SK-N-SH (cell line): ENCODE measurements at regions not wholly inside any gene's neighbourhood (a gene's known extent, or its start where the extent isn't known, plus 50 kb on each side); places are given as distances from the start of the nearest gene placed in this dataset.

Experiments used
- CTCF ChIA-PET: fragments of 300-600, 350-600 bp; formaldehyde crosslinking; extraction: SDS; loops from one replicate; lab custom pipeline; 2021; lab: Yijun Ruan, JAX
- POLR2A ChIA-PET: fragments of 350-600 bp; sonication (Branson Sonifier 250); formaldehyde crosslinking; extraction: SDS; loops from one replicate; lab custom pipeline; 2020; ENCODE audit warnings: antibody characterized with exemption, inconsistent platforms; lab: Yijun Ruan, JAX
- DNase-seq: peaks from one replicate; pipeline ENCODE4 v3.0.0; 2012
- H2AFZ ChIP-seq: fragments of 200-600 bp; sonication (generic); 2 replicates; pipeline ENCODE4 v1.8.1; 2016; ENCODE audit warnings: antibody characterized with exemption, mild to moderate bottlenecking, low read depth
- H3F3A ChIP-seq: fragments of 200-600 bp; sonication (generic); replicated peaks from 2 replicates; pipeline ENCODE3; 2016; ENCODE audit warnings: antibody characterized with exemption, mild to moderate bottlenecking; ENCODE audit not compliant: insufficient read depth
- H3K27ac ChIP-seq, 2 experiments: fragments of 200-500 bp in 1 of 2; fragments of 200-600 bp in 1 of 2; sonication (Bioruptor generic) in 1 of 2; sonication (generic), shearing (Covaris generic) in 1 of 2; 2 replicates each; pipeline versions ENCODE4 v1.5.1 to v1.6.1; 2014 to 2016; ENCODE audit warnings: low read depth in 2 of 2, inconsistent platforms in 1 of 2, low read length in 1 of 2, mild to moderate bottlenecking in 1 of 2, mixed read lengths in 1 of 2
- H3K27me3 ChIP-seq: fragments of 200-600 bp; sonication (generic), shearing (Covaris generic); 2 replicates; pipeline ENCODE4 v1.6.1; 2016; ENCODE audit warnings: mixed run types; ENCODE audit not compliant: insufficient read depth
- H3K36me3 ChIP-seq, 2 experiments: fragments of 200-500 bp in 1 of 2; fragments of 200-600 bp in 1 of 2; sonication (Bioruptor generic) in 1 of 2; sonication (generic) in 1 of 2; replicated peaks in 1 of 2; 2 replicates each; pipeline versions ENCODE3 to v1.5.1; 2014 to 2016; ENCODE audit warnings: low read length in 1 of 2, mild to moderate bottlenecking in 1 of 2; ENCODE audit not compliant: insufficient read depth in 2 of 2, control insufficient read depth in 1 of 2
- H3K4me1 ChIP-seq, 2 experiments: fragments of 200-500 bp in 1 of 2; fragments of 200-600 bp in 1 of 2; sonication (Bioruptor generic) in 1 of 2; sonication (generic), shearing (Covaris generic) in 1 of 2; 2 replicates each; pipeline versions ENCODE4 v1.5.1 to v1.6.1; 2014 to 2016; ENCODE audit warnings: low read depth in 1 of 2, low read length in 1 of 2, mixed run types in 1 of 2; ENCODE audit not compliant: insufficient read depth in 2 of 2, control insufficient read depth in 1 of 2
- H3K4me2 ChIP-seq: fragments of 200-600 bp; sonication (generic), shearing (Covaris generic); 2 replicates; pipeline ENCODE4 v1.6.1; 2017; ENCODE audit warnings: mixed run types
- H3K4me3 ChIP-seq, 2 experiments: fragments of 200-500 bp in 1 of 2; fragments of 200-600 bp in 1 of 2; sonication (Bioruptor generic) in 1 of 2; sonication (generic), shearing (Covaris generic) in 1 of 2; 2 replicates each; pipeline versions ENCODE4 v1.5.1 to v1.8.1; 2014 to 2016; ENCODE audit warnings: low read depth in 2 of 2, inconsistent platforms in 1 of 2, low read length in 1 of 2, mild to moderate bottlenecking in 1 of 2, mixed read lengths in 1 of 2, moderate library complexity in 1 of 2
- H3K79me2 ChIP-seq: fragments of 200-600 bp; sonication (generic); 2 replicates; pipeline ENCODE4 v1.8.1; 2017; ENCODE audit warnings: mild to moderate bottlenecking; ENCODE audit not compliant: insufficient read depth
- H3K9ac ChIP-seq: fragments of 200-600 bp; sonication (generic); 2 replicates; pipeline ENCODE4 v1.6.1; 2017; ENCODE audit warnings: mixed run types
- H3K9me2 ChIP-seq: fragments of 200-600 bp; sonication (generic); 2 replicates; pipeline ENCODE4 v1.6.1; 2017; ENCODE audit warnings: mixed run types
- H3K9me3 ChIP-seq: fragments of 200-600 bp; sonication (generic); 2 replicates; pipeline ENCODE4 v1.6.1; 2017; ENCODE audit warnings: mixed run types, mild to moderate bottlenecking, moderate library complexity
- H4K20me1 ChIP-seq: fragments of 200-600 bp; sonication (generic); 2 replicates; pipeline ENCODE4 v1.6.1; 2017; ENCODE audit warnings: mild to moderate bottlenecking, mixed run types; ENCODE audit not compliant: insufficient read depth
- CHD2 ChIP-seq: fragments of 150-350 bp; IDR thresholded peaks from 2 replicates; pipeline ENCODE4 v1.6.1; 2018; ENCODE audit warnings: low read length; ENCODE audit not compliant: partially characterized antibody
- EP300 ChIP-seq, 2 experiments: IDR thresholded peaks; 2 replicates each; pipeline versions ENCODE4 v1.4.0 to v1.6.1; 2012; ENCODE audit warnings: borderline replicate concordance in 1 of 2, low read depth in 1 of 2, low read length in 1 of 2
- EZH2phosphoT487 ChIP-seq: fragments of 200-600 bp; sonication (generic); IDR thresholded peaks from 2 replicates; pipeline ENCODE4 v1.6.1; 2017; ENCODE audit warnings: low read depth, mixed run types, mild to moderate bottlenecking, antibody characterized with exemption, moderate library complexity, borderline replicate concordance
- FOSL2 ChIP-seq: IDR thresholded peaks from 2 replicates; pipeline ENCODE4 v1.4.0; 2012; ENCODE audit warnings: low read depth, mild to moderate bottlenecking, moderate library complexity, borderline replicate concordance
- FOXJ3 ChIP-seq: sonication (generic); formaldehyde crosslinking; IDR thresholded peaks from 2 replicates; pipeline ENCODE4 v1.5.1; 2020; ENCODE audit warnings: mild to moderate bottlenecking, missing genetic modification reagents
- FOXM1 ChIP-seq: IDR thresholded peaks from 2 replicates; pipeline ENCODE4 v1.4.0; 2012; ENCODE audit warnings: low read depth, mild to moderate bottlenecking
- GATA2 ChIP-seq: sonication (generic); formaldehyde crosslinking; IDR thresholded peaks from 2 replicates; pipeline ENCODE4 v1.5.0; 2020; ENCODE audit warnings: mild to moderate bottlenecking, missing genetic modification reagents
- JUND ChIP-seq: IDR thresholded peaks from 2 replicates; pipeline ENCODE4 v1.4.0; 2012
- MEF2A ChIP-seq: IDR thresholded peaks from 2 replicates; pipeline ENCODE4 v1.4.0; 2012; ENCODE audit warnings: low read depth, borderline replicate concordance
- MXI1 ChIP-seq: IDR thresholded peaks from 2 replicates; pipeline ENCODE4 v1.6.1; 2012; ENCODE audit warnings: mild to moderate bottlenecking, low read depth, low read length, improper control_type of control experiment
- RAD21 ChIP-seq: IDR thresholded peaks from 2 replicates; pipeline ENCODE4 v1.6.1; 2012; ENCODE audit warnings: mild to moderate bottlenecking, low read length
- RCOR1 ChIP-seq: fragments of 150-350 bp; IDR thresholded peaks from 2 replicates; pipeline ENCODE4 v1.6.1; 2017; ENCODE audit warnings: antibody characterized with exemption, low read length
- SIN3A ChIP-seq: IDR thresholded peaks from 2 replicates; pipeline ENCODE4 v1.6.1; 2012; ENCODE audit warnings: low read depth, mild to moderate bottlenecking, low read length, moderate library complexity, borderline replicate concordance
- SMC3 ChIP-seq: IDR thresholded peaks from 2 replicates; pipeline ENCODE4 v1.6.1; 2012; ENCODE audit warnings: low read depth, low read length, improper control_type of control experiment
- TAF1 ChIP-seq: IDR thresholded peaks from 2 replicates; pipeline ENCODE4 v1.6.1; 2012; ENCODE audit warnings: low read depth, mild to moderate bottlenecking, low read length, moderate library complexity, borderline replicate concordance
- YY1 ChIP-seq: IDR thresholded peaks from 2 replicates; pipeline ENCODE4 v1.4.0; 2012; ENCODE audit warnings: low read depth, mild to moderate bottlenecking
- WGBS: methylation state at CpG from one replicate; pipeline ENCODE4 v1.1.6; 2017; ENCODE audit warnings: low lambda C conversion rate; 5-methylcytosine and 5-hydroxymethylcytosine counted together
- TF ChIP-seq, protein P1 (sequence below): fragments of 150-350 bp; IDR thresholded peaks from 2 replicates; pipeline ENCODE4 v1.6.1; 2016; ENCODE audit warnings: mild to moderate bottlenecking, low read depth, low read length
- TF ChIP-seq, protein P2 (sequence below): IDR thresholded peaks from 2 replicates; pipeline ENCODE4 v1.4.0; 2012; ENCODE audit warnings: low read depth
- TF ChIP-seq, protein P3 (sequence below): IDR thresholded peaks from 2 replicates; pipeline ENCODE4 v1.6.1; 2012; ENCODE audit warnings: mild to moderate bottlenecking, low read depth, low read length, moderate library complexity
- TF ChIP-seq, protein P4 (sequence below): IDR thresholded peaks from 2 replicates; pipeline ENCODE4; 2012

DNA sequence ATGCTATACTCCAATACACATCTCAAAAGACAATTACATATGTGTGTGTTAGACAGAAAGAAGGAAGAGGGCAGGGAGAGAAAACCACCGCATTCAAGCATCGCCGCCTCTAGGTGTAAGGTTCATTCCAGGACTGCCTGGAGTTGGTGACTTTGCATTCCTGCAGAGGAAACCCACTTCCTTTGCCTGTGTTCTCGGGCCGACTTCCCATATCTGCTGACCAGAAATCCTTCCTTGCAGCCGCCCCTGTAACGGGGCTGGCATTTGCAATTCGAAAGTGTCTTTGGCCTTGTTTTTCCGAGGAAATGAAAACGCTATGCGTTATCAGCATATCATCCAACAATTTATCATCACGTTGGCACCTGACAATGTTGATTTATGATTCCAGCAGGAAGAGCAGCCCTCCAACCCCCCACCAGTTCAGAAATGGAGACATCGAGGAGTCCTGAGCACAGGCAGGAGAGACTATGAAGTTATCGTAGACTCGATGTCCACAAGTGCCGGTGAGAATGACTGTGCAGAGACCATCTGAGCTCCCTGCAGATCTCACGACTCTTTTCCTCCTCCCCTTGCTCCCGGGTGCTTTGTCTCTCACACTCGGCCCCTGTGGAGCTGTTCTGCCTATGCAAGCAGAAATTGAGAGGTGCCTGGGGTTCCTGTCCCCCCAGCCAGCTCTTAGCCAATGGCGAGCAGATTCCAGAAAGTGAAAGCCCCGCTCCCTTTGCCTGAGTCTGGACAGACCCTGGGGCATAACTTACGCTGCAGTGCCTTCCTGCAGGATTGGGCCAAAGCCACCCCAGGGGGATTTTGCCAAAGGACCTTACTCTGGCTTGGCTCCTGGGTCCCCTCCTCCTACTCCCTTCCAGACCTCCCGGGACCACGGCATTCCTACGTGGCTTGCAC is 68.9 kb upstream of the FOXK1 start:
- H3K36me3 ChIP-seq: no peaks in the 10 kb centered on the region
- H3K4me1 ChIP-seq: no peaks in the 10 kb centered on the region
- H3F3A ChIP-seq: no peaks in the 10 kb centered on the region
- no peak overlapping the region for H2AFZ ChIP-seq
- no peaks in the 10 kb centered on the region for H3K27me3 ChIP-seq
- peak; percentile 22 for DNase-seq
- ChIA-PET POLR2A (no interaction called here), CTCF (interaction anchor here (1.7 kb wide), 2 partner anchors 141 to 217 kb away, joined by 5 to 10 read pairs; no protein-coding TSS in a partner anchor)
- TF ChIP-seq, protein P1, sequence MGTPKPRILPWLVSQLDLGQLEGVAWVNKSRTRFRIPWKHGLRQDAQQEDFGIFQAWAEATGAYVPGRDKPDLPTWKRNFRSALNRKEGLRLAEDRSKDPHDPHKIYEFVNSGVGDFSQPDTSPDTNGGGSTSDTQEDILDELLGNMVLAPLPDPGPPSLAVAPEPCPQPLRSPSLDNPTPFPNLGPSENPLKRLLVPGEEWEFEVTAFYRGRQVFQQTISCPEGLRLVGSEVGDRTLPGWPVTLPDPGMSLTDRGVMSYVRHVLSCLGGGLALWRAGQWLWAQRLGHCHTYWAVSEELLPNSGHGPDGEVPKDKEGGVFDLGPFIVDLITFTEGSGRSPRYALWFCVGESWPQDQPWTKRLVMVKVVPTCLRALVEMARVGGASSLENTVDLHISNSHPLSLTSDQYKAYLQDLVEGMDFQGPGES: no peak
- TF ChIP-seq RCOR1 (no peak), EP300 (IDR thresholded peaks at IDR 0.05; ENCODE audit: borderline replicate concordance in 1 of 2, low read depth in 1 of 2, low read length in 1 of 2) (no peak), RAD21 (no peak), YY1 (no peak), MXI1 (no peak), FOXM1 (no peak), SIN3A (no peak), JUND (no peak), EZH2phosphoT487 (no peak), FOSL2 (no peak), CHD2 (no peak), MEF2A (no peak)
- TF ChIP-seq, protein P2, sequence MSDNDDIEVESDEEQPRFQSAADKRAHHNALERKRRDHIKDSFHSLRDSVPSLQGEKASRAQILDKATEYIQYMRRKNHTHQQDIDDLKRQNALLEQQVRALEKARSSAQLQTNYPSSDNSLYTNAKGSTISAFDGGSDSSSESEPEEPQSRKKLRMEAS: no peak
- WGBS: 70% methylated on average over 25 of the region's 25 CpGs
- H3K79me2 ChIP-seq: no peaks in the 10 kb centered on the region
- no peaks in the 10 kb centered on the region for H3K9me2 ChIP-seq
- H3K4me2 ChIP-seq: no peak overlapping the region
- H3K9ac ChIP-seq: no peak overlapping the region
- H3K4me3 ChIP-seq: no peak overlapping the region
- H4K20me1 ChIP-seq: no peaks in the 10 kb centered on the region
- H3K9me3 ChIP-seq: no peaks in the 10 kb centered on the region
- no peak overlapping the region for H3K27ac ChIP-seq

DNA sequence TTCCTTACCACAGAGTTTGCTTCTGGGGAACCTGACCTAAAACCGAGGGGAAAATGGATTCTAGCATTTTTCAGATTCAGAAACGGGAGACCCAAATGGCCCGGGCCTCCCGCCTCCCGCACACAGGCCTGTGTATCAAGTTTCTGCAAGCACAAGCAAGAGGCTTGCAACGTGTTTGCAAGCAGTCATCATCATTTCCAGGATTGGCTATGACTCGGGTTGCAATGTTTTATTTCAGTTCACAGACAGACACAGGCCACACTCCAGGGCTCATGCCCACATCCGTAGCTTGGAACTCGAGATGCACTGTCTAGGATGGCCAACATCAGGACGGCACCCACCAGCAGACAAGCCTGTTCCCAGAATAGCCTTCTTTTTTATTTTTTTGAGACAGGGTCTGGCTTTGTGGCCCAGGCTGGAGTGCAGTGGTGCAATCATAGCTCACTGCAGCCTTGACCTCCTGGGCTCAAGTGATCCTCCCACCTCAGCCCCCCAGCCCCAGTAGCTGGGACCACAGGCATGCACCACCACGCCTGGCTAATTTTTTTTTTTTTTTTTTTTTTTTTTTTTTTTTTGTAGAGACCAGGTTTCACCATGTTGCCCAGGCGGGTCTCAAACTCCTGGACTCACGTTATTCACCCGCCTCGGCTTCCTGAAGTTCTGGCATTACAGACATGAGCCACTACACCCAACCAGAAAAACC is 68.1 kb upstream of the FOXK1 start:
- CTCF ChIA-PET: no interaction called here
- no peaks in the 10 kb centered on the region for H3K4me1 ChIP-seq
- H4K20me1 ChIP-seq: no peaks in the 10 kb centered on the region
- no peaks in the 10 kb centered on the region for H3K27me3 ChIP-seq
- H3K4me2 ChIP-seq: no peak overlapping the region
- H3K9ac ChIP-seq: no peak overlapping the region
- no peaks in the 10 kb centered on the region for H3K9me3 ChIP-seq
- H3K27ac ChIP-seq: no peak overlapping the region
- H3K36me3 ChIP-seq: no peaks in the 10 kb centered on the region
- 54% methylated on average over 15 of the region's 15 CpGs for WGBS
- no peaks in the 10 kb centered on the region for H3F3A ChIP-seq
- POLR2A ChIA-PET: no interaction called here
- no peak overlapping the region for H2AFZ ChIP-seq
- H3K9me2 ChIP-seq: no peaks in the 10 kb centered on the region
- no peak overlapping the region for H3K4me3 ChIP-seq
- H3K79me2 ChIP-seq: no peaks in the 10 kb centered on the region
- peak; percentile 9 for DNase-seq
- TF ChIP-seq SMC3: no peak
- no peak for TF ChIP-seq FOXJ3 (CRISPR knock-in tag)
- TF ChIP-seq GATA2 (CRISPR knock-in tag): no peak
- TF ChIP-seq RAD21: no peak
- TF ChIP-seq TAF1: no peak
- TF ChIP-seq, protein P3, sequence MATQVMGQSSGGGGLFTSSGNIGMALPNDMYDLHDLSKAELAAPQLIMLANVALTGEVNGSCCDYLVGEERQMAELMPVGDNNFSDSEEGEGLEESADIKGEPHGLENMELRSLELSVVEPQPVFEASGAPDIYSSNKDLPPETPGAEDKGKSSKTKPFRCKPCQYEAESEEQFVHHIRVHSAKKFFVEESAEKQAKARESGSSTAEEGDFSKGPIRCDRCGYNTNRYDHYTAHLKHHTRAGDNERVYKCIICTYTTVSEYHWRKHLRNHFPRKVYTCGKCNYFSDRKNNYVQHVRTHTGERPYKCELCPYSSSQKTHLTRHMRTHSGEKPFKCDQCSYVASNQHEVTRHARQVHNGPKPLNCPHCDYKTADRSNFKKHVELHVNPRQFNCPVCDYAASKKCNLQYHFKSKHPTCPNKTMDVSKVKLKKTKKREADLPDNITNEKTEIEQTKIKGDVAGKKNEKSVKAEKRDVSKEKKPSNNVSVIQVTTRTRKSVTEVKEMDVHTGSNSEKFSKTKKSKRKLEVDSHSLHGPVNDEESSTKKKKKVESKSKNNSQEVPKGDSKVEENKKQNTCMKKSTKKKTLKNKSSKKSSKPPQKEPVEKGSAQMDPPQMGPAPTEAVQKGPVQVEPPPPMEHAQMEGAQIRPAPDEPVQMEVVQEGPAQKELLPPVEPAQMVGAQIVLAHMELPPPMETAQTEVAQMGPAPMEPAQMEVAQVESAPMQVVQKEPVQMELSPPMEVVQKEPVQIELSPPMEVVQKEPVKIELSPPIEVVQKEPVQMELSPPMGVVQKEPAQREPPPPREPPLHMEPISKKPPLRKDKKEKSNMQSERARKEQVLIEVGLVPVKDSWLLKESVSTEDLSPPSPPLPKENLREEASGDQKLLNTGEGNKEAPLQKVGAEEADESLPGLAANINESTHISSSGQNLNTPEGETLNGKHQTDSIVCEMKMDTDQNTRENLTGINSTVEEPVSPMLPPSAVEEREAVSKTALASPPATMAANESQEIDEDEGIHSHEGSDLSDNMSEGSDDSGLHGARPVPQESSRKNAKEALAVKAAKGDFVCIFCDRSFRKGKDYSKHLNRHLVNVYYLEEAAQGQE: no peak
- TF ChIP-seq FOSL2: no peak
- TF ChIP-seq, protein P4, sequence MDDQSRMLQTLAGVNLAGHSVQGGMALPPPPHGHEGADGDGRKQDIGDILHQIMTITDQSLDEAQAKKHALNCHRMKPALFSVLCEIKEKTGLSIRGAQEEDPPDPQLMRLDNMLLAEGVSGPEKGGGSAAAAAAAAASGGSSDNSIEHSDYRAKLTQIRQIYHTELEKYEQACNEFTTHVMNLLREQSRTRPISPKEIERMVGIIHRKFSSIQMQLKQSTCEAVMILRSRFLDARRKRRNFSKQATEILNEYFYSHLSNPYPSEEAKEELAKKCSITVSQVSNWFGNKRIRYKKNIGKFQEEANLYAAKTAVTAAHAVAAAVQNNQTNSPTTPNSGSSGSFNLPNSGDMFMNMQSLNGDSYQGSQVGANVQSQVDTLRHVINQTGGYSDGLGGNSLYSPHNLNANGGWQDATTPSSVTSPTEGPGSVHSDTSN: no peak
- no peak for TF ChIP-seq MEF2A
